ENCODE measurements at regions not wholly inside any gene's neighbourhood (a gene's known extent, or its start where the extent isn't known, plus 50 kb on each side); places are given as distances from the start of the nearest gene placed in this dataset.

DNA sequence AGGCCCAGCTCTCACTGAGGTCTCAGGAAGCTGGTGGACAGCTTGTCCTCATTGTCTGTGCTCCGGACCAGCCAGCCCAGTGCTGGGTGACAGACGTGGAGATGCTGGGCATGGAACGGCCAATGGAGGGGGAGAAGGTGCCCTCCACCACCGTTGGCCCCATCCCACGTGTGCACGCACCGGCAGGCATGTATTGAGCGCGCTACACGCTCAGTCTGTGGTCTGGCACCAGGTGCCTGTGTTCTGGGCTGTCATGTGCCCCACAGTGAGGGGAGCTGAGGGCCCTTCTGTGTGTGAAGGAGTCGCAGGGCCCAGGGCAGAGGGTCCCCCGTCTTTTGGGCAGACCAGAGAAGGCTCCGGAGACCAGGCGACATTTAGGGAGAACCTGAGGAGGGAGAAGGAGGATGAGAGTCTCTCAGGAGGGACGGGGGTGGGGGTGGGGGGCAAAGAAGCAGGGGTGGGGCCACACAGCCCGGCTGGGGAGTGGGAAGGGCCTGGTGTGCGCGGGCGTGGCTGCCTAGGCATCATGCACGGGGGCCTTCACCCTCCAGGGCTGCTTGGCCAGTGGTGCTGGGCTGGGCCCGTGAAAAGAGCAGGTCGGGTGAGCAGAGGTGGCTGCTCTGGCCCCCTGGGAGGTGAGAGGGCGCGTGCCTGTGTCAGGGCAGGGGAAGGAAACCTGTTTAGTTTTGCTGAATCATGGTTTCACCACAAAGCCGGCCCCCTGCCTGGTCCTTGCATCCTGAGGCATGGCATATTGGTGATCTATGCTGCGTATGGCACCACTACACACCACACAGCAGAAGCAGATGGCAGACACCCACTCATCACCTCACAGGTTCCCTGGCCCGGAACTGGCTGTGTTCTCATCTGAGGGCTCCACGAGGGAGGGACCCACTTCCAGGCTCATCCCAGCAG, 86.7 kb upstream of the TTC34 start:
- TF ChIP-seq, protein P1, sequence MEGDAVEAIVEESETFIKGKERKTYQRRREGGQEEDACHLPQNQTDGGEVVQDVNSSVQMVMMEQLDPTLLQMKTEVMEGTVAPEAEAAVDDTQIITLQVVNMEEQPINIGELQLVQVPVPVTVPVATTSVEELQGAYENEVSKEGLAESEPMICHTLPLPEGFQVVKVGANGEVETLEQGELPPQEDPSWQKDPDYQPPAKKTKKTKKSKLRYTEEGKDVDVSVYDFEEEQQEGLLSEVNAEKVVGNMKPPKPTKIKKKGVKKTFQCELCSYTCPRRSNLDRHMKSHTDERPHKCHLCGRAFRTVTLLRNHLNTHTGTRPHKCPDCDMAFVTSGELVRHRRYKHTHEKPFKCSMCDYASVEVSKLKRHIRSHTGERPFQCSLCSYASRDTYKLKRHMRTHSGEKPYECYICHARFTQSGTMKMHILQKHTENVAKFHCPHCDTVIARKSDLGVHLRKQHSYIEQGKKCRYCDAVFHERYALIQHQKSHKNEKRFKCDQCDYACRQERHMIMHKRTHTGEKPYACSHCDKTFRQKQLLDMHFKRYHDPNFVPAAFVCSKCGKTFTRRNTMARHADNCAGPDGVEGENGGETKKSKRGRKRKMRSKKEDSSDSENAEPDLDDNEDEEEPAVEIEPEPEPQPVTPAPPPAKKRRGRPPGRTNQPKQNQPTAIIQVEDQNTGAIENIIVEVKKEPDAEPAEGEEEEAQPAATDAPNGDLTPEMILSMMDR (IDR thresholded peaks at IDR 0.05; ENCODE audit: low read depth, low read length, missing control alignments): no peak
- H3K4me3 ChIP-seq (replicated peaks; ENCODE audit: low read depth, low read length): no peak overlapping the region
- DNase-seq (ENCODE audit: extremely low read depth, low read depth): no peak

- no peak overlapping the region for H3K4me3 ChIP-seq (replicated peaks; ENCODE audit: low read depth, low read length)
- no peak for DNase-seq (ENCODE audit: extremely low read depth, low read depth)
- TF ChIP-seq, protein P1 (IDR thresholded peaks at IDR 0.05; ENCODE audit: low read depth, low read length, missing control alignments): no peak
These were observed 88.8 kb upstream of the TTC34 start for GRCh38 chr1:2890221-2890850.

DNA sequence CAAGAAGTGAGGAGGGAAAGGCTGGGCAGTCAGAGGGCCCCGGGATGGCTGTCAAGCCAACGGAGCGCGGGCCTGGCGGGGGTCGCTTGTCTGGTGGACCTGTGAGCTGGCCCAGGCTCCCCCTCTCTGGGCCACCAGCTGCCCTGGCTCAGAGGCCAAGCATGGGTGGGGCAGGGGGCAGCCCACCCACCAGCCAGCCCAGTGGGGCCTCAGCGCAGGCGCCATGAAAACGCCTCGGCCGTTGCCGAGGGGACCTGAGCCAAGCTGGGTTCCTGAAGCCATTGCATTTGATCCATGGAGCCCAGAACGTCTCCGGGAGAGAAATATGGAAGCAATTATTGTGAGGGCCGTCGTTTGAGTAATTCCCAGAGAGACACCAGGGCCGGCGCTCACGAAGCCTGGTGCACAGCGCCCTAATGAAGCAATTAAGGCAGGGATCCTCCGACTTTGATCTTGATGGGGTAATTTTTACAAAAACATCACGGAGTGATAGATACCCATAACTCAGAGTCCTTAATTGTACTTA, 90.5 kb upstream of the TTC34 start:
- TF ChIP-seq, protein P1 (IDR thresholded peaks at IDR 0.05; ENCODE audit: low read depth, low read length, missing control alignments): no peak
- DNase-seq (ENCODE audit: extremely low read depth, low read depth): no peak
- no peak overlapping the region for H3K4me3 ChIP-seq (replicated peaks; ENCODE audit: low read depth, low read length)

- TF ChIP-seq, protein P1 (IDR thresholded peaks at IDR 0.05; ENCODE audit: low read depth, low read length, missing control alignments): no peak
- no peak for DNase-seq (ENCODE audit: extremely low read depth, low read depth)
- no peak overlapping the region for H3K4me3 ChIP-seq (replicated peaks; ENCODE audit: low read depth, low read length)
These were observed 92.1 kb upstream of the TTC34 start for GRCh38 chr1:2893473-2894120.

DNA sequence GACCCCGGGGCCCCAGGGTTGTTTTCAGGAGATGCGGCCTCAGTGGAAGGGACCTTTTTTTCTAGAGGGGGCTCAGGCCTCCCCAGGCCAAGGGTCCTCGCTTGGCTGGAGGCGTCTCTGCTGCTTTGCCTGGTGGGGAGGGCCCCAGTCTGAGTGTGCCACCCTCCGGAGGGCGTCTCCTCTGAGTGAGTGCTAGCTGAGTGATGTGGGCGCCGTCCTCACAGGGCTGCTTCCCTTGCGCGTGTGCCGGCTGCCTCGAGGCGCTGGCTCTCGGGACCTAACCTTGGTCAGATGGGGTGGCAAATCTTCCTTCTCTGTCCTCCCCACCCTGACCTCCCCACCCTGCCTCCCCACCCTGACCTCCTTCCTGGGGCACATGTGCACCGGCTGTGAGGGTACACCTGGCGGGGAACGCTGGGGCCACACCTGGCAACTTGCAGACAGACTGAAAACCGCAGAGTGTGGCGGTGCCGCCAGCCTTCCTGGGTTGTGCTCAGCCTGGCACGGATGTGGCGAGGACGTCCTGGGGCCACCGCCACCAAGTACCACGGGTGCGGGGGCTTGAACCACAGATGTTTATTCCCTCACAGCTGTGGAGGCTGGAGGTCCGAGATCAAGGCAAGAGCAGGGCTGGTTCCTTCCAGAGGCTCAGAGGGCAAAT, 93.0 kb upstream of the TTC34 start:
- DNase-seq (ENCODE audit: extremely low read depth, low read depth): no peak
- TF ChIP-seq, protein P1 (IDR thresholded peaks at IDR 0.05; ENCODE audit: low read depth, low read length, missing control alignments): no peak
- no peak overlapping the region for H3K4me3 ChIP-seq (replicated peaks; ENCODE audit: low read depth, low read length)

DNA sequence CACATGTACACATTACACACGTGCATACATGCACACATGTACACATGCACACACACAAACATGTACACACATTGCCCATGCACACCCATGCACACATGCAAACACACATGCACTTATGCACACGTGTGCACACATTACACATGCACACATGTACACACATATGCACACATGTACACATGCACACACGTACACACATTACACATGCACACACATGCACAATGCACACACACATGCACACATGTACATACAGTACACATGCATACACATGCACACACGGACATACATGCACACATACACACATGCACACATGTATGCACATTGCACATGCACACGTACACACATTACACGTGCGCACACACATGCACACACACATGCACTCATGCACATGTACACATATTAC, 95.3 kb upstream of the TTC34 start:
- TF ChIP-seq, protein P1 (IDR thresholded peaks at IDR 0.05; ENCODE audit: low read depth, low read length, missing control alignments): no peak
- no peak overlapping the region for H3K4me3 ChIP-seq (replicated peaks; ENCODE audit: low read depth, low read length)
- no peak for DNase-seq (ENCODE audit: extremely low read depth, low read depth)

Measured in HFF-Myc (cell line).